Glutamatergic neuron (in vitro differentiated cells): ENCODE measurements at regions not wholly inside any gene's neighbourhood (a gene's known extent, or its start where the extent isn't known, plus 50 kb on each side); places are given as distances from the start of the nearest gene placed in this dataset.
"Not testable (repeated sequence)": the region's sequence is repeated elsewhere in the genome, so short reads cannot be mapped to it uniquely, and the experiment has no call there.

Source experiments
- DNase-seq: peaks from one replicate; pipeline ENCODE4 v3.0.0; 2022
- H3K27ac Mint-ChIP-seq: one replicate; pipeline ENCODE4 v1.8.0; 2020; ENCODE audit warnings: mild to moderate bottlenecking, mixed read lengths, inconsistent platforms; ENCODE audit not compliant: unreplicated experiment
- H3K27me3 Mint-ChIP-seq: one replicate; pipeline ENCODE4 v1.8.0; 2020; ENCODE audit warnings: mild to moderate bottlenecking, moderate library complexity, mixed read lengths, inconsistent platforms; ENCODE audit not compliant: unreplicated experiment
- H3K36me3 Mint-ChIP-seq: one replicate; pipeline ENCODE4 v1.8.0; 2020; ENCODE audit warnings: mild to moderate bottlenecking, mixed read lengths, inconsistent platforms; ENCODE audit not compliant: unreplicated experiment
- H3K4me1 Mint-ChIP-seq: one replicate; pipeline ENCODE4 v1.8.0; 2020; ENCODE audit warnings: mild to moderate bottlenecking, low read depth, mixed read lengths, inconsistent platforms; ENCODE audit not compliant: unreplicated experiment
- H3K4me3 Mint-ChIP-seq: one replicate; pipeline ENCODE4 v1.8.0; 2020; ENCODE audit warnings: mild to moderate bottlenecking, mixed read lengths, inconsistent platforms; ENCODE audit not compliant: unreplicated experiment
- H3K9me3 Mint-ChIP-seq: one replicate; pipeline ENCODE4 v1.8.0; 2020; ENCODE audit warnings: mild to moderate bottlenecking, moderate library complexity, mixed read lengths, inconsistent platforms; ENCODE audit not compliant: unreplicated experiment
- TF ChIP-seq, protein P1 (sequence below): fragments of 200-600 bp; sonication (generic); IDR thresholded peaks from one replicate; pipeline ENCODE4 v1.5.0; 2021; ENCODE audit not compliant: partially characterized antibody, unreplicated experiment

DNA sequence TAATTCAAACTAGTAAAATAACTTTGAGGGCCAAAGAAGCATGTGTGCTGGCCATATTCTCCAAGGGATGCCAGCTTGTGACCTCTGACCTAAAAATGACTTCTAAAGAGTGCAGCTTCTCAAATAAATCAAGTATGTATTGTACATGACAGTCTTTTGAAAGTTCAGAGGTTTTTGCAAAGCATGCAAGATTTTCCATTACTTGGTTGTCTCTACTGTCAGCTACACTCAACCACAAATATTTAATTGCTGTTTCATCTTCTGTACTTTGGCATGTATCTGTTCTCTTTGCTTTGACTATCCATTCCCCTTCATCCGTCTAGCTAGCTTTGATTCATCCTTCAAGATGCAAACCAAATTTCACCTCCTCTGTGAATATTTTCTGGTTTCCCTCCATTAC is 121.9 kb upstream of the HS3ST2 start:
- Mint-ChIP-seq H3K36me3 (peaks cover 3% of the 10 kb centered on the region), H3K4me3 (no peak overlapping the region), H3K27me3 (no peaks in the 10 kb centered on the region), H3K4me1 (no peaks in the 10 kb centered on the region), H3K9me3 (no peaks in the 10 kb centered on the region), H3K27ac (no peak overlapping the region)
- TF ChIP-seq, protein P1, sequence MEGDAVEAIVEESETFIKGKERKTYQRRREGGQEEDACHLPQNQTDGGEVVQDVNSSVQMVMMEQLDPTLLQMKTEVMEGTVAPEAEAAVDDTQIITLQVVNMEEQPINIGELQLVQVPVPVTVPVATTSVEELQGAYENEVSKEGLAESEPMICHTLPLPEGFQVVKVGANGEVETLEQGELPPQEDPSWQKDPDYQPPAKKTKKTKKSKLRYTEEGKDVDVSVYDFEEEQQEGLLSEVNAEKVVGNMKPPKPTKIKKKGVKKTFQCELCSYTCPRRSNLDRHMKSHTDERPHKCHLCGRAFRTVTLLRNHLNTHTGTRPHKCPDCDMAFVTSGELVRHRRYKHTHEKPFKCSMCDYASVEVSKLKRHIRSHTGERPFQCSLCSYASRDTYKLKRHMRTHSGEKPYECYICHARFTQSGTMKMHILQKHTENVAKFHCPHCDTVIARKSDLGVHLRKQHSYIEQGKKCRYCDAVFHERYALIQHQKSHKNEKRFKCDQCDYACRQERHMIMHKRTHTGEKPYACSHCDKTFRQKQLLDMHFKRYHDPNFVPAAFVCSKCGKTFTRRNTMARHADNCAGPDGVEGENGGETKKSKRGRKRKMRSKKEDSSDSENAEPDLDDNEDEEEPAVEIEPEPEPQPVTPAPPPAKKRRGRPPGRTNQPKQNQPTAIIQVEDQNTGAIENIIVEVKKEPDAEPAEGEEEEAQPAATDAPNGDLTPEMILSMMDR = no peak
- DNase-seq = no peak

DNA sequence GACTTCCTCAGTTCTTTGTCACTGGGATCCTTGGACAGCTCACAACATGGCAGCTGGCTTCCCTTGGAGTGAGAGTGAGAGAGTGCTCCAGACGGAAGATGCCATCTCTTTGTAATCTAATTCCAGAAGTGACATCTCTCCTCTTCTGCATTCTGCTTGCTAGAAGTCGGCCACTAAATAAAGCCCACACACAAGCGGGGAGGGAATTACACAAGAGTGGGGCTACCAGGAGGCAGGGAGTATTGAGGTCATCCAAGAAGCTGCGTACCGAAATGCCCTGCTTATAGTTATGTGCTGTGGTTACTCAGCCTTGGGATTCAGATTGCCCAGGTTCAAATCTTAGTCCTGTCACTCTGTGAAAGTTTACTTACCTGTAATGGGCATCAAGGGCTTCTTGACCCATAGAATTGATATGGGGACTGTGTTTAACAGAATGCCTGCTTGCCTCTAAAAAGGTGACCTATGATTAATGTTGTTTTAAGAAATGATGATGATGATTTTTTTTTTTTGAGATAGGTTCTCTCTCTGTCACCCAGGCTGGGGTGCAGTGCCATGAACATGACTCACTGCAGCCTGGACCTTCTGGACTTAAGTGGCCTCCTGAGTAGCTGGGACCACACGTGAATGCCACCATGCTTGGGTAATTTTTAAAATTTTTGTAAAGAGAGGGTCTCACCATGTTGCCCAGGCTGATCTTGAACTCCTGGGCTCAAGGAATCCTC is 120.9 kb upstream of the HS3ST2 start:
- Mint-ChIP-seq H3K27ac (no peak overlapping the region), H3K9me3 (no peaks in the 10 kb centered on the region), H3K27me3 (no peaks in the 10 kb centered on the region), H3K36me3 (no peaks in the 10 kb centered on the region), H3K4me3 (no peak overlapping the region), H3K4me1 (no peaks in the 10 kb centered on the region)
- no peak for DNase-seq
- TF ChIP-seq, protein P1 = no peak

DNA sequence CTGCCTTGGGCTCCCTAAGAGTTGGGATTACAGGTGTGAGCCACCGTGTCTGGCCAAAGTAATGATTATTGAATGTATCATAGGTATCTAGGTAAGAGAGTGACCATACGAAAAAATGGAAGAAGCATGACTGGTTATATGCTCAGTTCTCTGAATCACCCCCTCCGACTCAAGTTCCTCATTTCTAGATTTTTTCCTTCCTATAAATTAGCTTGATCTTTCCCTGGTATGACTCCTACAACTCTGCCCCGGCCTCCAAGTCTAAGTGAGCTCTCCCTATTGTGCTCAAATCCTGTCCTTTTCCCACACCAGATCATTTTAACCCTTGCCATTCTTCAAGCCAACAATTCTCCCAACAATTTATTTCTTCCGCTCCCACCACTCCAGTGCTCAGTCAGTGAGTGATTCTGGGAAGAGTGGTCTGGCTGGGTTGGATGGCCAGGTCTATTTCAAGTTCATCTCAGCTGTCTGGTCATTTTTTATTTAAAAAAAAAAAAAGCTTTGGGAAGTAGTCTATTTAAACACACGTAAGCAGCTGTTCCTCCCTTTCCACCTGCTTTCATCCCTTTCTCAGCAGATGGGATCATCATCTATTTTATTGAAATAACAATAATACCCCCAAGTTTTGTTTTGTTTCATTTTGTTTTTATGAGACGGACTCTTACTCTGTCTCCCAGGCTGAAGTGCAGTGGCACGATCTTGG is 120.2 kb upstream of the HS3ST2 start:
- TF ChIP-seq, protein P1 = no peak
- H3K27ac Mint-ChIP-seq = no peak overlapping the region
- no peaks in the 10 kb centered on the region for H3K4me1 Mint-ChIP-seq
- no peaks in the 10 kb centered on the region for H3K36me3 Mint-ChIP-seq
- H3K9me3 Mint-ChIP-seq = peaks cover 2% of the 10 kb centered on the region
- no peaks in the 10 kb centered on the region for H3K27me3 Mint-ChIP-seq
- no peak overlapping the region for H3K4me3 Mint-ChIP-seq
- no peak for DNase-seq

DNA sequence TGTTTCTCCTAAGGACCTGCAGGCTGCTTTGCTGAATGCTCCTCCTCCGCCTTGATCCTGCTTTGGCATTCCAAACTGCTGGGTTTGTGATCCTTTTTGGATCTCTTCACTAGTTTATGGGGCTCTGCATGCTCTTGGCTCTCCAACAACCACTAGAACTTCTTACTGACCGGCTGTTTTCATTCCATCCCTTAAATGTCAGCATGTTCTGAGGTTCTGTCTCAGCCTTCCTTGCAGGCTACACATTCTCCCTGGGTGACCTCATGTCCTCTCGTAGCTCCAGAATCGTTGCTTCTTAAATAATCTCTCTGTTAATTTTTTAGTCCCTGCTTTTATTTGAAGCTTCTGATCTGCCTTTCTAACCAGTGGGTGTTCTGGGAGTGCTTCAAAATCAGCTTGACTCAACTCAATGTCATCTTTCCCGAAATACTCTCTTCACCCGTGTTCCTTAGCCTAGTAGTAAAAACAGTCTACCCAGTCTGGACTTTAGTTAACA is 119.0 kb upstream of the HS3ST2 start:
- TF ChIP-seq, protein P1 = no peak
- H3K27me3 Mint-ChIP-seq = no peaks in the 10 kb centered on the region
- H3K9me3 Mint-ChIP-seq = peaks cover 3% of the 10 kb centered on the region
- H3K4me1 Mint-ChIP-seq = no peaks in the 10 kb centered on the region
- H3K36me3 Mint-ChIP-seq = no peaks in the 10 kb centered on the region
- no peak overlapping the region for H3K4me3 Mint-ChIP-seq
- DNase-seq = no peak
- no peak overlapping the region for H3K27ac Mint-ChIP-seq

DNA sequence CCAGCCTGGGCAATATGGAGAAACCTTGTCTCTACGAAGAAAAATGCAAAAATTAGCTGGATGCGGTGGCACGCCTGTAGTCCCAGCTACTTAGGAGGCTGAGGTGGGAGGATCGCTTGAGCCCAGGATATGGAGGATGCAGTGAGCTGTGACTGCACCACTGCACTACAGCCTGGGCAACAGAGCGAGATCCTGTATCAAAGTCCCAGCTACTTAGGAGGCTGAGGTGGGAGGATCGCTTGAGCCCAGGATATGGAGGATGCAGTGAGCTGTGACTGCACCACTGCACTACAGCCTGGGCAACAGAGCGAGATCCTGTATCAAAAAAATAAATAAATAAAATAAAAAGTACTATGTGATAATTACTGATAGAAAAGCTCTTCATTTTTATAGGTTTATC is 118.2 kb upstream of the HS3ST2 start:
- H3K36me3 Mint-ChIP-seq, H3K9me3 Mint-ChIP-seq, H3K27me3 Mint-ChIP-seq, H3K4me1 Mint-ChIP-seq, DNase-seq, H3K4me3 Mint-ChIP-seq, H3K27ac Mint-ChIP-seq: not testable (repeated sequence)
